HCT116 (cell line): ENCODE measurements at regions not wholly inside any gene's neighbourhood (a gene's known extent, or its start where the extent isn't known, plus 50 kb on each side); places are given as distances from the start of the nearest gene placed in this dataset.

Experiments
- ATF3 ChIP-seq: IDR thresholded peaks from 2 replicates; pipeline ENCODE4 v1.6.1; 2012
- CTCF ChIP-seq, 3 experiments: fragments of 200-600 bp in 1 of 3; sonication (generic) in 1 of 3; IDR thresholded peaks in 2 of 3; conservative IDR thresholded peaks in 1 of 3; 2 replicates each; pipeline ENCODE4 v1.5.1; 2012 to 2017; ENCODE audit warnings: low read depth in 2 of 3, low read length in 2 of 3, antibody characterized with exemption in 1 of 3, borderline replicate concordance in 1 of 3, control low read depth in 1 of 3, mild to moderate bottlenecking in 1 of 3, mixed read lengths in 1 of 3, mixed run types in 1 of 3, moderate library complexity in 1 of 3; ENCODE audit not compliant: insufficient read depth in 1 of 3
- FOSL1 ChIP-seq: IDR thresholded peaks from 2 replicates; pipeline ENCODE4 v1.6.1; 2012; ENCODE audit warnings: low read depth
- POLR2A ChIP-seq: IDR thresholded peaks from 2 replicates; pipeline ENCODE4 v1.7.0; 2011; ENCODE audit warnings: borderline replicate concordance; ENCODE audit not compliant: insufficient read depth, insufficient read length; ENCODE audit errors: extremely low read depth
- POLR2AphosphoS5 ChIP-seq: IDR thresholded peaks from 2 replicates; pipeline ENCODE4 v1.6.1; 2011; ENCODE audit warnings: mild to moderate bottlenecking, low read depth, low read length, moderate library complexity
- SIN3A ChIP-seq: IDR thresholded peaks from 2 replicates; pipeline ENCODE4 v1.6.1; 2012; ENCODE audit warnings: low read depth
- SRF ChIP-seq: IDR thresholded peaks from 2 replicates; pipeline ENCODE4 v1.6.1; 2012; ENCODE audit warnings: low read depth
- TCF7L2 ChIP-seq: IDR thresholded peaks from 2 replicates; pipeline ENCODE4 v1.7.0; 2011; ENCODE audit warnings: borderline replicate concordance, inconsistent platforms; ENCODE audit not compliant: insufficient read depth, insufficient read length; ENCODE audit errors: extremely low read depth
- TF ChIP-seq, protein P1 (sequence below): IDR thresholded peaks from 2 replicates; pipeline ENCODE4 v1.6.1; 2011; ENCODE audit warnings: mild to moderate bottlenecking, low read length, moderate library complexity; ENCODE audit not compliant: insufficient replicate concordance; ENCODE audit errors: extremely low read depth

- TF ChIP-seq CTCF (IDR thresholded peaks at IDR 0.05 in 2 of 3, conservative IDR thresholded peaks at IDR 0.05 in 1 of 3; ENCODE audit: borderline replicate concordance in 1 of 3, insufficient read depth in 1 of 3, low read depth in 2 of 3, low read length in 2 of 3) (no peak), POLR2A (no peak), FOSL1 (no peak), ATF3 (no peak), SRF (no peak), TCF7L2 (no peak), POLR2AphosphoS5 (no peak), SIN3A (no peak)
- TF ChIP-seq, protein P1, sequence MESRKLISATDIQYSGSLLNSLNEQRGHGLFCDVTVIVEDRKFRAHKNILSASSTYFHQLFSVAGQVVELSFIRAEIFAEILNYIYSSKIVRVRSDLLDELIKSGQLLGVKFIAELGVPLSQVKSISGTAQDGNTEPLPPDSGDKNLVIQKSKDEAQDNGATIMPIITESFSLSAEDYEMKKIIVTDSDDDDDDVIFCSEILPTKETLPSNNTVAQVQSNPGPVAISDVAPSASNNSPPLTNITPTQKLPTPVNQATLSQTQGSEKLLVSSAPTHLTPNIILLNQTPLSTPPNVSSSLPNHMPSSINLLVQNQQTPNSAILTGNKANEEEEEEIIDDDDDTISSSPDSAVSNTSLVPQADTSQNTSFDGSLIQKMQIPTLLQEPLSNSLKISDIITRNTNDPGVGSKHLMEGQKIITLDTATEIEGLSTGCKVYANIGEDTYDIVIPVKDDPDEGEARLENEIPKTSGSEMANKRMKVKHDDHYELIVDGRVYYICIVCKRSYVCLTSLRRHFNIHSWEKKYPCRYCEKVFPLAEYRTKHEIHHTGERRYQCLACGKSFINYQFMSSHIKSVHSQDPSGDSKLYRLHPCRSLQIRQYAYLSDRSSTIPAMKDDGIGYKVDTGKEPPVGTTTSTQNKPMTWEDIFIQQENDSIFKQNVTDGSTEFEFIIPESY = no peak
Measured at GRCh38 chr5:4780633-4781032, 359.5 kb upstream of the ADAMTS16 start.
